SU-DHL-6 (cell line): ENCODE measurements at regions not wholly inside any gene's neighbourhood (a gene's known extent, or its start where the extent isn't known, plus 50 kb on each side); places are given as distances from the start of the nearest gene placed in this dataset.

Source experiments
- EZH2phosphoT487 ChIP-seq: fragments of 200-600 bp; sonication (generic), shearing (Covaris generic); conservative IDR thresholded peaks from 2 replicates; pipeline ENCODE4 v1.6.1; 2018; ENCODE audit warnings: mild to moderate bottlenecking, antibody characterized with exemption, low read length, moderate library complexity, mixed read lengths
- TF ChIP-seq, protein P1 (sequence below): fragments of 200-600 bp; sonication (generic); IDR thresholded peaks from one replicate; pipeline ENCODE4 v1.5.1; 2017; ENCODE audit warnings: antibody characterized with exemption, mild to moderate bottlenecking, low read length, moderate library complexity; ENCODE audit not compliant: insufficient read depth, poor library complexity, severe bottlenecking

DNA sequence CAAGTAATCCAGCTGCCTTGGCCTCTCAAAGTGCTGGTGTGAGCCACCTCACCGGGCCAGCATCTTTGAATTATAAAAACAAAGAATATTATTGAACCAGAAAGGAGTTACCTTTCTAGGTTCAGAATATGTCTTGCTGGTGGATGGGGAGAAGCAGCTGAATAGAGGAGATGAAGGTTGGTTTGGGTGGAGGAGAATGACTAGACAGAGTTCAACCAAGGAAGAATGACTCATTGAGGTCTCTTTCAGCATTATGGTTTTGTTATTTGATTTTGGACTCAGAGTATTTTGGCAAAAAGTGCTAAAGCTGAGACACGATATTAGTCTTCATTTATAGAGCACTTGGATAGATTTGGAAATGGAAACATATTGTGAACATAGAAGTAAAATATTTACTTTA, 75.2 kb upstream of the MPDZ start:
- TF ChIP-seq, protein P1, sequence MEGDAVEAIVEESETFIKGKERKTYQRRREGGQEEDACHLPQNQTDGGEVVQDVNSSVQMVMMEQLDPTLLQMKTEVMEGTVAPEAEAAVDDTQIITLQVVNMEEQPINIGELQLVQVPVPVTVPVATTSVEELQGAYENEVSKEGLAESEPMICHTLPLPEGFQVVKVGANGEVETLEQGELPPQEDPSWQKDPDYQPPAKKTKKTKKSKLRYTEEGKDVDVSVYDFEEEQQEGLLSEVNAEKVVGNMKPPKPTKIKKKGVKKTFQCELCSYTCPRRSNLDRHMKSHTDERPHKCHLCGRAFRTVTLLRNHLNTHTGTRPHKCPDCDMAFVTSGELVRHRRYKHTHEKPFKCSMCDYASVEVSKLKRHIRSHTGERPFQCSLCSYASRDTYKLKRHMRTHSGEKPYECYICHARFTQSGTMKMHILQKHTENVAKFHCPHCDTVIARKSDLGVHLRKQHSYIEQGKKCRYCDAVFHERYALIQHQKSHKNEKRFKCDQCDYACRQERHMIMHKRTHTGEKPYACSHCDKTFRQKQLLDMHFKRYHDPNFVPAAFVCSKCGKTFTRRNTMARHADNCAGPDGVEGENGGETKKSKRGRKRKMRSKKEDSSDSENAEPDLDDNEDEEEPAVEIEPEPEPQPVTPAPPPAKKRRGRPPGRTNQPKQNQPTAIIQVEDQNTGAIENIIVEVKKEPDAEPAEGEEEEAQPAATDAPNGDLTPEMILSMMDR: no peak
- no peak for TF ChIP-seq EZH2phosphoT487
